Dermis microvascular lymphatic vessel endothelial cell (primary cell): ENCODE measurements at regions not wholly inside any gene's neighbourhood (a gene's known extent, or its start where the extent isn't known, plus 50 kb on each side); places are given as distances from the start of the nearest gene placed in this dataset.

ENCODE experiments used
- DNase-seq, 2 donors: peaks; one replicate each; pipeline versions ENCODE4 v3.0.0 to v3.0.0-alpha.2; 2010; ENCODE audit warnings: low read depth in 2 of 2

GRCh38 chr4:100970414-100970813 lies 376.9 kb downstream of the PPP3CA start:
- no peak for DNase-seq

GRCh38 chr4:100969925-100970324 lies 377.4 kb downstream of the PPP3CA start:
- DNase-seq = no peak

DNA sequence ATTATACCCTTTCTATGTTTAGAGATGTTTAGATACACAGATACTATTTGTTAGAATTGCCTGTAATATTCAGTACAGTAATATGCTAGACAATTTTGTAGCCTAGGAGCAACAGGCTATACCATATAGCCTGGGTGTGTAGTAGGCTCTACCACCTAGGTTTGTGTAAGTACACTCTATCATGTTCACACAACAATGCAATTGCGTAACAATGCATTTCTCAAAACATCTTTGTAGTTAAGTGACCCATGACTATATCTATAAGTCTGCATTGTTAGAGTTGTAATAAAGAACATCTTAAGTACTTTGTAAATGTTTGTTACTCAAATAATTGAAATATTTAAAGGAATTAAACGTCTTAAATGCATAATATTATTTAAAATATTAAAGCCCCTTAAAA lies 379.3 kb downstream of the PPP3CA start:
- no peak for DNase-seq

DNA sequence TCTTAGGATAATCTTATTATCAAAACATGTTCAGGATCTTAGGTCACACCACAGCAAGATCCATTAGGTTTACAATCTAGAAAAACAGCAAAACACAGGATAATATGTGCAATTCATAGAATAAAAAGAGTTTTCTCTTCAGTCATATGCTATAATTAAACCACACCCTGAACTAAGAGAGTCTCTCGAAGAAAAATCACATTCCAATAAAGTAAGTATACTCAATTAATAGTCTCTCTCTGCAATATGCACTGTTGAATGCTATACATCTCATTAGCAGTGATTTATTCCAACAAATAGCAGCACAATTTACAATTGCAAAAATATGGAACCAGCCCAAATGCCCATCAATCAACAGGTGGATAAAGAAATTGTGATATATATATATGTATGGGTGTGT lies 383.7 kb downstream of the PPP3CA start:
- no peak for DNase-seq

GRCh38 chr4:100962698-100963097 lies 384.6 kb downstream of the PPP3CA start:
- DNase-seq = no peak

GRCh38 chr4:100960232-100960631 lies 387.1 kb downstream of the PPP3CA start:
- no peak for DNase-seq

GRCh38 chr4:100954046-100954445 lies 393.3 kb downstream of the PPP3CA start:
- DNase-seq = no peak

- DNase-seq = no peak
Measured at GRCh38 chr4:100953616-100954015, 393.7 kb downstream of the PPP3CA start.

GRCh38 chr4:100952590-100952989 lies 394.7 kb downstream of the PPP3CA start:
- DNase-seq = no peak

GRCh38 chr4:100949350-100949935 lies 397.9 kb downstream of the PPP3CA start:
- no peak for DNase-seq

DNA sequence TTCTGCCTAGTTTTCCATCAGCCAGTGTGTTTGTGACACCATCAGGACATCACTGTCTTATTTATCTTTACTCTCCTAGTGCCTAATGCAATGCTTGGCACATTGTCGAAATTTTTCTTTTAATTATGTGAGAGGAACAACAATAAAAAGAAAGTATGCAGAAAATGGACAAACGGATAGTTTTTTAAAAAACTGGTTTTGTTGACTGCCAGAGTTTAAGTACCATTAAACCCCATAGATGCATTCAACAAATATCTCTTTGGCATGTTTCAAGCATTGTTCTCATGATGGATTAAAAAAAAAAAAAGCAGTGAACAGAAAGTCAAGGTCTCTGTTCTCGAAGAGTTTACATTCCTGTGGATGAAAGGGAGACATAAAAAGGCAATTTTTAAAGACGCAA lies 398.4 kb downstream of the PPP3CA start:
- no peak for DNase-seq

DNA sequence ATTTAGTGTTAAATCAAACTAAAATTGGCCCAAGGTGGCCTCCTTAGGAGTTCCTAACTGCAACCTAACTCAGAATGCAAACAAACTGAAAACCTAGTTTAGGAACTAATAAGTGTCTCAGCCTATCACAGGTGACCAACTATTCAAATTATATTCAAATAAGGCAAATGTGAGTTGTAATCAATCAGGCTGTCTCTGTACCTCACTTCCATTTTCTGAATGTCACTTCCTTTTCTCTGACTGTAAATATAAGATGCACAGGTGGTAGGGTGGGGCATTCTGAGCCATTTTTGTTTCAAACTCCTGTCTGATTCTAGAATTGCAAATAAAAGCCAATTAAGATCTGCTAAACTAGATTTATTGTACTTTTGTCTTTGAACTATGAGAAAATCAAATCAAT lies 401.5 kb downstream of the PPP3CA start:
- no peak for DNase-seq

- no peak for DNase-seq
Measured at GRCh38 chr4:100938698-100939097, 408.6 kb downstream of the PPP3CA start.

DNA sequence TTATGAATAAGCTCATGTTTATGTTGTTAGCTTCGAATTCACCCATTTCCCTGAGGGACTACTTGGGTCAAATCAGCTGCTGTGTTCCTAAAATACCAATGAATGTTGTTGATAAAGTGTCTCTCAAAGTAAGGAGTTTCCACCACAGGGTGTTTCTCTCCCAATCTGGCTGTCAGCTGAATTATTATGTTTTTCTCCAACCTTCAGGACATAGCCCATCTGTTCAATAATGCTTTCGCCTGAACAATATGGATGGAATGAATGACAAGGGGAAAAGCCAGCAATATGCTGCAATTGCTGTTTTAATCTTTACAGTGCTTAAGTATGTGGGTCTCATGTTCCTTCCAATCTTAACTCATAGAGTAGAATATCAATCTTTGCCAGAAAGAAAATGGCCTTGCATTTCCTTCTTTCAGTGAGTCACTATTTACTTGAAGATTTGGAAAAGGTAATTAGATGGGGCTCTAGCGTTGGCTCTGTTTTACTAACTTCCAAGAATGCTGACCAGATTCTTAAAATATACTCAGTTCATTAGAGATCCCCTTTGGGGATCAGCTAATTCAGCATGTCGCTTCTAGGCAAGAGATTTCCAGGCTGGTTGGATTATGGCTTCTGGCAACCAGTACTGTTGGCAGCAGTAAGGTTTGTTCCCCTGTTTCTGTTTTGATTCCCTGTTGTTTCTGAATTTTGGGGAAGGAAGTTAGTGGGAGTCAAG lies 410.5 kb downstream of the PPP3CA start:
- DNase-seq = no peak

DNA sequence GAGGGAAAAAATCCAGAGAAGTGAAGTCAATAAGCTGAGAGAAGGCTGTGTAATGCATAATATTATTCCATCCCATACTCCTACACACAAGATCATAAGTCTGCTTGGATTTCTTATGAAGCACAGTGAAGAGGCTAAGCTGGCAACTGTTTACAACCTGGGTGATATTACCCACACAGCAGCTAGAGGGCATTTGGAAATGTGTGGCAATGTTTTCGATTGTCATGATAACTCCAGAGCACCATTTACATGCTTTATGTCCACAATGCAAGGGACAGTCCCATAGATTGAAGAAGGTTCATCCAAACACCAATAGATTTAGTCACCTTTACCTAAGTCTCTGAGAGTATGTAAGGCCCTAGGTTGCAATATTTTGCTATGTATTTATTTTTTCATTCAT lies 412.2 kb downstream of the PPP3CA start:
- DNase-seq = peak in 1 of 2 donors; percentile 39

DNA sequence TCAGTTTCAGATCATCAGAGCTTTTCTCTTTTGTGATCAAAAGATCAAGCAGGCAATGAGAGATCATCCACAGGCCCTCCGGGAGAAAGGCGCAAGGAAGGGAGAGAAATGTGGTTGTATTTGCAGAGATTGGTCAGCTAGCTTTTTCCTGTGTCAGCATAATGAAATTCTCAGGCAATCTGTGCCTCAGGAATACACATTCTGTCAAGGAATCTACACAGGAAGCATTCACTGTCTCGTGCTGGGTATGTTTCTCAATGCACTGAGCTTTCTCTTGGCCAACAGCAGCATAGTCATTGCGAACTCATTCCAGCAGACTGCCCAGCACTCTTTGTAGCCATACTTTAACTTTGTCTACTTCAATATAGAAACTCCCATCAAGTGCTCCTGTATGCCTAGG lies 413.7 kb downstream of the PPP3CA start:
- DNase-seq = no peak

DNA sequence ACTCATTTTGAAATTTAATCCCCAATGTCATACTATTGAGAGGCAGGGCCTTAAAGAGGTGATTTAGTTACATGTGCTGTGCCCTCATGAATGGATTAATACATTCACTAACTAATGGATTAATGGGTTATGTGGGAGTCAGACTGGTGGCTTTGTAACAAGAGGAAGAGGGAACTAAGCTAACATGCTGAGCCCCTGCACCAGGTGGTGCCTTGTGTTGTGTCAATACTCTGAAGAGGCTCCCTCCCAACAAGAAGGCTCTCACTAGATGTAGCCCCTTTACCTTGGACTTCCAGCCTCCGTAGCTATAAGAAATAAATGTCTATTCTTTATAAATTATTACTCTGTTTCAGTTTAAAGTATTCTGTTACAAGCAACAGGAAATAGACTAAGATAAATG lies 411.9 kb upstream of the EMCN start:
- no peak for DNase-seq

GRCh38 chr4:100929135-100929534 lies 411.3 kb upstream of the EMCN start:
- DNase-seq = no peak

DNA sequence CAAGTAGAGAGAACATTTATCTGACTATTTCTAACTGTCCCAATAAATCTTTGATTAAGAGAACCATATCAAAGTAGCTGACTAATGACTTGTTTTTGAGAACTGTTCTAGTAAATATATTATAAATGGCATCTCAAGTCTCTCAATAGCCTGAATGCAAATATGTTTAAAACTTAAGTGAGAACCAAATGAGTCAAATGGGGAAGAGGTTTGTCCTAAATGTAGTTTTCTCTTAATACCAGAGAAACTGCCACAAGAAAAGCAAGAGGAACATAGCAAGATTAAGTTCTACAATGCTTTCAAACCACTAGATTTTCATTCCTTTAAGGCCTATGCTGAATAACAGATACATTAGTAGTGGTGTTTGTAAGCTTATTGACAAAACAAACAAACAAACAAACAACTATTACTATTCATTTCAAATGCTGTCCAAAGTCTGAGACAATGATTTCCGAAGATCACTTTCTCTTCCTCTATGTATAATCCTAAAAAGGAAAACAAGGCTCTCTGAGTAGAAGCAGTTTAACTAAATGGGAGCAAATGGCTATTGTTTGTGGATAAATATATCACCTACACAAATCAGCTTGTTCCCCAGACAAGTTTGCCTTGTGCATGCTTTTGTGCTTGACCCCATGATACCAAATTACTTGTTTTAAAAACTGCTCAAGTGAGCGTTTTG lies 408.4 kb upstream of the EMCN start:
- no peak for DNase-seq

DNA sequence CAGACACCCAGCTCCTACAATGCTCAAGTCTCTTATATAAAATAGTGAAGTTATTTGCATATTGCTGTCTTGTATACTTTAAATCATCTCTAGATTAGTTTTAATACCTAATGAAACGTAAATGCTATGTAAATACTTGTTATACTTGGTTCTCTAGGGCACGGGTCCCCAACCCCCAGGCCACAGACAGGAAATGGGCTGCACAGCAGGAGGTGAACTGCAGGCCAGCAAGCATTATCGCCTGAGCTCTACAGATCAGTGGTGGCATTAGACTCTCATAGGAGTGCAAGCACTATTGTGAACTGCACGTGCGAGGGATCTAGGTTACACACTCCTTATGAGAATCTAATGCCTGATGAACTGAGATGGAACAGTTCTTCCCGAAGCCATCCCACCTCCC lies 395.9 kb upstream of the EMCN start:
- DNase-seq = no peak

- DNase-seq = no peak
Measured at GRCh38 chr4:100908540-100908939, 390.7 kb upstream of the EMCN start.

DNA sequence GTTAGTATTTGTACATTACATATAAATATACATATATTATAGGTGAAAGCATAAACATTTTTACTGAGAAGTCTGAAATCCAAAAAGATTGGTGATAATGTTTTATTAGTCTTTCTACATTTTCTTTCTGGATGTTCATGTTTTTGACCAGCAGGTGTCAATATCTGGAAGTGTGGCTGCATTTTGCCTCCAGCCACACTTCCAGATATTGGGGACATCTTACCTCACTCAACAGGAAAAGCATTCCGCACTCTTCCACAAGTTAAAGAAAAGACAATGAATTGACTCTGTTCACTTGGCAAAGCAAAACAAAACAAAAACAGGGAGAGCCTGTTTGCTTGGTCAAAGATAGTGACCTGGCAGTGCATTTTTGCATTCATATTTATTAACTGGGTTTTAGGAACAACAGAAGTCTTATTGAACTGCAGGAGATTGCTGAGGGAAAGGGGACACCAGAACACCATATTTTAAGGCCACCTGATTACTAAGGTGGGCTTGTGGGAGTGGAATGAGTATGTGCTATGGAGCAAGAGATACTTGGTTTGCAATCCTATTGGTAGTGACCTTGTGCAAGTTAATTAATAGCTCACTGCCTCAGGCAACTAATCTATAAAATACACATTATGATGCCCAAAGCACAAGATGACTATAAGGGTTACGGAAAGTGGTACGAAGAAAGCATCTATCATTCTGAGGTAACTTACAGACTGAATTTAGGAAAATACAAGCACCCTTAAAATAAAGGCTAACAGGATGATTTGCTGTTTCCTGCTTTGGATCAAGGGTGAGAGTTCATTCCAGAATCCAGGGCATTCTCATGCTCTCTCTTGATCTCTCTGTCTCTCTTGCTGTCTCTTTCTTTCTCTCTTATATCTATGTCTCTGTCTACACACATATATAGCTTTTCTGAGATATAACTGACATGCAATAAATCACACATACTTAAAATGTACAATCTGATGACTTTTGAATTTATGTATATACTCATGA lies 389.9 kb upstream of the EMCN start:
- peak; percentile 2 to 32 for DNase-seq
